ENCODE measurements at regions not wholly inside any gene's neighbourhood (a gene's known extent, or its start where the extent isn't known, plus 50 kb on each side); places are given as distances from the start of the nearest gene placed in this dataset.

GRCh38 chr4:67332627-67333026, 212.7 kb downstream of the CENPC start:
- TF ChIP-seq CTCF (IDR thresholded peaks at IDR 0.05; ENCODE audit: extremely low read depth in 1 of 2, insufficient read depth in 1 of 2, low read depth in 1 of 2, low read length in 2 of 2), result peak; percentile 27 to 44
- TF ChIP-seq EZH2 (IDR thresholded peaks at IDR 0.05; ENCODE audit: borderline replicate concordance, low read depth, low read length, severe bottlenecking), result no peak
- no peak for TF ChIP-seq POLR2AphosphoS5 (IDR thresholded peaks at IDR 0.05; ENCODE audit: insufficient read depth, low read depth, low read length)

Measured in endothelial cell of umbilical vein (primary cell).